Osteoblast (primary cell): ENCODE measurements at regions not wholly inside any gene's neighbourhood (a gene's known extent, or its start where the extent isn't known, plus 50 kb on each side); places are given as distances from the start of the nearest gene placed in this dataset.

Source experiments
- DNase-seq: peaks from one replicate; pipeline ENCODE4 v3.0.0; 2011; ENCODE audit warnings: low spot score, mixed read lengths; ENCODE audit not compliant: insufficient read length; ENCODE audit errors: missing footprints
- H2AFZ ChIP-seq: 2 replicates; pipeline ENCODE4 v1.6.0; 2011; ENCODE audit warnings: mild to moderate bottlenecking, low read length
- H3K27ac ChIP-seq: 2 replicates; pipeline ENCODE4 v1.5.1; 2011; ENCODE audit warnings: mild to moderate bottlenecking, low read depth, low read length, moderate library complexity
- H3K27me3 ChIP-seq: 2 replicates; pipeline ENCODE4 v1.6.0; 2012; ENCODE audit warnings: mild to moderate bottlenecking, control low read depth, inconsistent platforms, low read length, moderate library complexity; ENCODE audit not compliant: insufficient read depth
- H3K36me3 ChIP-seq: 2 replicates; pipeline ENCODE4 v1.5.1; 2011; ENCODE audit warnings: mild to moderate bottlenecking, low read length, control low read depth, moderate library complexity; ENCODE audit not compliant: insufficient read depth
- H3K4me1 ChIP-seq: 2 replicates; pipeline ENCODE4 v1.5.1; 2011; ENCODE audit warnings: mild to moderate bottlenecking, low read length, control low read depth, moderate library complexity; ENCODE audit not compliant: insufficient read depth
- H3K4me2 ChIP-seq: 2 replicates; pipeline ENCODE4 v1.6.0; 2011; ENCODE audit warnings: mild to moderate bottlenecking, low read length; ENCODE audit not compliant: insufficient read depth
- H3K4me3 ChIP-seq: fragments of 200-600 bp; sonication (generic); 3 replicates; pipeline ENCODE4 v1.5.1; 2012; ENCODE audit warnings: mild to moderate bottlenecking, low read length, inconsistent platforms; ENCODE audit not compliant: insufficient read depth
- H3K79me2 ChIP-seq: 2 replicates; pipeline ENCODE4 v1.6.0; 2012; ENCODE audit warnings: mild to moderate bottlenecking, low read length, control low read depth, inconsistent platforms; ENCODE audit not compliant: insufficient read depth
- H3K9me3 ChIP-seq: 2 replicates; pipeline ENCODE4 v1.5.1; 2011; ENCODE audit warnings: low read depth, low read length, control low read depth
- H4K20me1 ChIP-seq: 2 replicates; pipeline ENCODE4 v1.6.0; 2012; ENCODE audit warnings: mild to moderate bottlenecking, low read length, control low read depth; ENCODE audit not compliant: insufficient read depth
- TF ChIP-seq, protein P1 (sequence below): IDR thresholded peaks from 2 replicates; pipeline ENCODE4 v1.5.1; 2011; ENCODE audit warnings: mild to moderate bottlenecking, low read depth, low read length, moderate library complexity; ENCODE audit errors: extremely low read depth

DNA sequence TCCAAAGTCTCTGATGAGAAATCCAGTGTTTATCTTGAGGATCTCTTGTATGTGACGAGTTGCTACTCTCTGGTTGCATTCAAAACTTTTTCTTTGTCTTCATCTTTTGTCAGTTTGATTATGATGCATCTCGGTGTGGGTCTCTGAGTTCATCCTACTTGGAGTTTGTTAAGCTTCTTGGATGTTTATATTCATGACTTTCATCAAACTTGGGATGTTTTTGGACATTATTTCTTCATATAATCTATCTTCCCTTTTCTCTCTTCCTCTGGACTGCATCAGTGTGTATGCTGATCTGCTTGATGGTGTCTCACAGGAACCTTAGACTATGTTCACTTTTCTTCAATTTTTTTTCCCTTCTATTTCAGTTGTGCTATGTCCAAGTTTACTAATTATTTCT, 320.4 kb downstream of the TLE3 start:
- no peak for DNase-seq
- Histone ChIP-seq H3K4me2 (no peak overlapping the region), H3K4me3 (no peak overlapping the region), H3K4me1 (no peaks in the 10 kb centered on the region), H3K9me3 (no peaks in the 10 kb centered on the region), H3K79me2 (no peaks in the 10 kb centered on the region), H3K27me3 (peaks cover 25% of the 10 kb centered on the region), H3K36me3 (no peaks in the 10 kb centered on the region), H3K27ac (no peak overlapping the region), H4K20me1 (no peaks in the 10 kb centered on the region), H2AFZ (no peak overlapping the region)
- TF ChIP-seq, protein P1, sequence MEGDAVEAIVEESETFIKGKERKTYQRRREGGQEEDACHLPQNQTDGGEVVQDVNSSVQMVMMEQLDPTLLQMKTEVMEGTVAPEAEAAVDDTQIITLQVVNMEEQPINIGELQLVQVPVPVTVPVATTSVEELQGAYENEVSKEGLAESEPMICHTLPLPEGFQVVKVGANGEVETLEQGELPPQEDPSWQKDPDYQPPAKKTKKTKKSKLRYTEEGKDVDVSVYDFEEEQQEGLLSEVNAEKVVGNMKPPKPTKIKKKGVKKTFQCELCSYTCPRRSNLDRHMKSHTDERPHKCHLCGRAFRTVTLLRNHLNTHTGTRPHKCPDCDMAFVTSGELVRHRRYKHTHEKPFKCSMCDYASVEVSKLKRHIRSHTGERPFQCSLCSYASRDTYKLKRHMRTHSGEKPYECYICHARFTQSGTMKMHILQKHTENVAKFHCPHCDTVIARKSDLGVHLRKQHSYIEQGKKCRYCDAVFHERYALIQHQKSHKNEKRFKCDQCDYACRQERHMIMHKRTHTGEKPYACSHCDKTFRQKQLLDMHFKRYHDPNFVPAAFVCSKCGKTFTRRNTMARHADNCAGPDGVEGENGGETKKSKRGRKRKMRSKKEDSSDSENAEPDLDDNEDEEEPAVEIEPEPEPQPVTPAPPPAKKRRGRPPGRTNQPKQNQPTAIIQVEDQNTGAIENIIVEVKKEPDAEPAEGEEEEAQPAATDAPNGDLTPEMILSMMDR, result no peak

DNA sequence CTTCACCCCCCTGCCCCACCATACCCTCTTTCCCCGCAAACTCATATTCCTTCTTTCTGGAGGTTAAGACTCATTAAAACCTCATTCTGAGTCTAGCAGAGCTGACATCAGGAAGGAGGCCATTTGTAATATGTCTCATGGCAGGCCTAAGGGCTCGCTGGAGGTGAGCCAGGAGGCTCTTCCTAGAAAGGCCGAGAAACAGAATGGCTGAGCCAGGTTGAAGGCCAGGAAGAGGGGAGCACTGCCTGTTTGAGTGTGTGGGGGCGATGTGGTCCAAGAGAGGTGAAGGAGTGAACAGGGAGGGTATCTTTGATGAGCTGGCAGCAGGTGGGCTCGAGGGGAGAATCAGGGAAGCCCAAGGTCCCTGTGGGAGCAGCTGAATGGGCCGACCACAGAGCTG, 317.3 kb downstream of the TLE3 start:
- DNase-seq, result no peak
- no peak overlapping the region for H3K27ac ChIP-seq

DNA sequence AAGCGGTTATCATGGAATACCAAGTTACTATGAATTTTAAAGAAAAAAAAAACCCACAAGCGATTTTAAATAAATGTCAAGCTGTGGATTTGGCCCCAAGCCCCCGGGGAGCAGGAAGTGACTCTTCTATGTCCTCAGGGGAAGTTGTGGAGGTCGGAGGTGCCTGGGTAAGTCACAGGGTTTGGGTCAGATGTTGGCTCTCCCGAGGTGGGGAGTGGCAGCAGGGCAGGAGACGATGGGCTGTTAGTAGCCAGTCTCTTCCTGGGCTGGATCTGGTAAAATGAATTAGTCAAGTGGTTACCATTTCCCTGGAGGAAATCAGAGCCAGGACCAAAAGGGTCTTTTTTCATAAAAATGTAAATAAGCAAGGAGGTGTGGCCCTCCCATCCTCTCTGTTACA, 316.7 kb downstream of the TLE3 start:
- Histone ChIP-seq H3K27me3 (peaks cover 25% of the 10 kb centered on the region), H3K27ac (no peak overlapping the region)
- TF ChIP-seq, protein P1, result no peak

More for the DNA sequence above, 317.3 kb downstream of the TLE3 start:
- TF ChIP-seq, protein P1, result no peak
- Histone ChIP-seq H3K4me3 (no peak overlapping the region), H3K4me2 (no peak overlapping the region), H3K27me3 (peaks cover 25% of the 10 kb centered on the region), H4K20me1 (no peaks in the 10 kb centered on the region), H3K79me2 (no peaks in the 10 kb centered on the region), H2AFZ (no peak overlapping the region), H3K9me3 (no peaks in the 10 kb centered on the region), H3K4me1 (peaks cover 8% of the 10 kb centered on the region), H3K36me3 (no peaks in the 10 kb centered on the region)

DNA sequence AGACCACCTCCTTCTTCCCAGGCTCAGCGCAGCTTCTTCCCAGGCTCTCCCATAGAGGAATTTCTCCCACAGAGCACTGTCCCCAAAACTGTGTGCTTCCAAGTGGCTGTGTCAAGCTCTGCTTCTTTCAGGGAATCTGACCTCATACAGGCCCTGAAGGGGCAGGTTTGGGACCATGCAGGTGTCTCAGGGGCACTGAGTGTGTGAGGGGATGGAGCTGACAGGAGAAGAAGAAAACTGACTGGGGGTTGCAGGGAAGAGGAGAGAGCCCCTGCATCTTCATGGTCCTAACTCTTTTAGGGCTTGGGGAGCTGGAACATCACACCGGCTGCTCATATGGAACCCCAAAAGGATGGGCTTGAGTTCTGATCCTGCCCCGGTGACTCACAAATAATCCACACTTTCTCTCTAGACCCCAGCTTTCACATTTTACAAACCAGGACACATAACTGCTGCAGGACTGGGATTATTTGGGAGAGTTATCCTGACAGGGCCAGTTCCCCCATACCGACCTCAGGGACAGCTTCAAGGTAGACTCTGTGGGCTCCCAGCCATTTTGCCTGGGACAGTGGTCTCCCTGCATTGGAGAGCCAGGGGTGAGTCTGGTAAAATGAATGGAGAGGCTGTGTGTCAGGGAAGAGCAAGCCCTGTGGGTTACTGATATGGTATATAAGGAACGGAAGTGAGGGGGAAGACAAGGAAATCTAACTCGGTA, 316.1 kb downstream of the TLE3 start:
- Histone ChIP-seq H3K27ac (no peak overlapping the region), H4K20me1 (no peaks in the 10 kb centered on the region), H3K36me3 (no peaks in the 10 kb centered on the region), H3K9me3 (no peaks in the 10 kb centered on the region), H3K4me1 (peaks cover 8% of the 10 kb centered on the region), H3K4me2 (no peak overlapping the region), H3K4me3 (no peak overlapping the region), H2AFZ (no peak overlapping the region), H3K79me2 (no peaks in the 10 kb centered on the region), H3K27me3 (peaks cover 25% of the 10 kb centered on the region)
- TF ChIP-seq, protein P1, result no peak
- DNase-seq, result no peak

More for the DNA sequence above, 316.7 kb downstream of the TLE3 start:
- no peaks in the 10 kb centered on the region for H4K20me1 ChIP-seq
- no peak overlapping the region for H3K4me2 ChIP-seq
- no peak overlapping the region for H2AFZ ChIP-seq
- no peaks in the 10 kb centered on the region for H3K9me3 ChIP-seq
- no peak overlapping the region for H3K4me3 ChIP-seq
- H3K4me1 ChIP-seq, result peaks cover 8% of the 10 kb centered on the region
- H3K79me2 ChIP-seq, result no peaks in the 10 kb centered on the region
- no peak for DNase-seq
- no peaks in the 10 kb centered on the region for H3K36me3 ChIP-seq
